GM20000 (cell line): ENCODE measurements at regions not wholly inside any gene's neighbourhood (a gene's known extent, or its start where the extent isn't known, plus 50 kb on each side); places are given as distances from the start of the nearest gene placed in this dataset.

ENCODE experiments used
- DNase-seq: peaks from one replicate; pipeline ENCODE4 v3.0.0; 2012; ENCODE audit warnings: low spot score
- CTCF ChIP-seq: IDR thresholded peaks from 2 replicates; pipeline ENCODE4 v1.5.1; 2012; ENCODE audit warnings: mild to moderate bottlenecking, control low read depth; ENCODE audit errors: extremely low read depth, missing control alignments

GRCh38 chr1:172801771-172802322, 142.9 kb downstream of the FASLG start:
- TF ChIP-seq CTCF, result no peak
- DNase-seq, result no peak

GRCh38 chr1:172809750-172810149, 150.8 kb downstream of the FASLG start:
- DNase-seq, result no peak
- no peak for TF ChIP-seq CTCF

GRCh38 chr1:172810480-172811175, 151.7 kb downstream of the FASLG start:
- no peak for TF ChIP-seq CTCF
- DNase-seq, result no peak

GRCh38 chr1:172811694-172812093, 152.8 kb downstream of the FASLG start:
- TF ChIP-seq CTCF, result no peak
- DNase-seq, result no peak

- no peak for DNase-seq
- TF ChIP-seq CTCF, result no peak
Observed at GRCh38 chr1:172812118-172812517, 153.2 kb downstream of the FASLG start.

- no peak for TF ChIP-seq CTCF
- DNase-seq, result no peak
Observed at GRCh38 chr1:172813330-172813729, 154.4 kb downstream of the FASLG start.

- DNase-seq, result no peak
- TF ChIP-seq CTCF, result no peak
Observed at GRCh38 chr1:172814428-172814827, 155.5 kb downstream of the FASLG start.
